ENCODE measurements at regions not wholly inside any gene's neighbourhood (a gene's known extent, or its start where the extent isn't known, plus 50 kb on each side); places are given as distances from the start of the nearest gene placed in this dataset.

GRCh38 chr10:114726820-114727271, 68.8 kb upstream of the ABLIM1 start:
- H3K27me3 ChIP-seq (ENCODE audit: insufficient read depth, low read length), result no peaks in the 10 kb centered on the region
- DNase-seq (ENCODE audit: low read depth, low spot score) (no peak), ATAC-seq (no peak)
- no peaks in the 10 kb centered on the region for H4K20me1 ChIP-seq (ENCODE audit: insufficient read depth)
- H3K27ac ChIP-seq (ENCODE audit: low read depth, low read length), result no peak overlapping the region
- no TSS peak for BruUV-seq (replicated peaks)
- CTCF ChIA-PET, result no interaction called here
- no peaks in the 10 kb centered on the region for H3K9me3 ChIP-seq (ENCODE audit: control insufficient read depth in 1 of 2, insufficient read depth in 1 of 2, low read depth in 1 of 2, low read length in 2 of 2)
- no peaks in the 10 kb centered on the region for H3K9me2 ChIP-seq (ENCODE audit: insufficient read depth)
- POLR2A ChIA-PET, result no interaction called here
- RAD21 ChIA-PET (ENCODE audit: low non-redundant PET in 1 of 2, low total read pairs in 2 of 2, uncharacterized antibody in 2 of 2, unreplicated experiment in 2 of 2), result no interaction called here
- H2AFZ ChIP-seq (ENCODE audit: low read depth, low read length, poor library complexity, severe bottlenecking), result no peak overlapping the region
- intact Hi-C loops (cut with micrococcal nuclease), result no loop called here
- no peak overlapping the region for H3K4me3 ChIP-seq (replicated peaks in 1 of 2; ENCODE audit: low read depth in 1 of 2, low read length in 2 of 2)
- no peaks in the 10 kb centered on the region for H3K36me3 ChIP-seq (ENCODE audit: control insufficient read depth in 1 of 2, insufficient read depth in 2 of 2, low read length in 2 of 2)
- no peak overlapping the region for H3K4me2 ChIP-seq (ENCODE audit: low read length)
- H3K9ac ChIP-seq (ENCODE audit: low read length), result no peak overlapping the region
- no peaks in the 10 kb centered on the region for H3K4me1 ChIP-seq (ENCODE audit: control insufficient read depth in 1 of 2, insufficient read depth in 2 of 2, low read length in 2 of 2)
- H3K79me2 ChIP-seq (ENCODE audit: insufficient read depth, low read length), result no peaks in the 10 kb centered on the region
- TF ChIP-seq CTCF (IDR thresholded peaks at IDR 0.05 in 2 of 3, conservative IDR thresholded peaks at IDR 0.05 in 1 of 3; ENCODE audit: borderline replicate concordance in 1 of 3, insufficient read depth in 1 of 3, low read depth in 2 of 3, low read length in 2 of 3), result no peak
- no peak for TF ChIP-seq YY1 (IDR thresholded peaks at IDR 0.05; ENCODE audit: extremely low read depth, insufficient replicate concordance, low read depth, low read length)
- 0 out of 2 replicates have a peak, but pooled peaks have one; percentile 4 for TF ChIP-seq RAD21 (IDR thresholded peaks at IDR 0.05; ENCODE audit: low read depth)
- no peak for TF ChIP-seq EZH2 (IDR thresholded peaks at IDR 0.05)

GRCh38 chr10:114728325-114728724, 70.2 kb upstream of the ABLIM1 start:
- DNase-seq (ENCODE audit: low read depth, low spot score), result no peak
- ATAC-seq, result no peak
- TF ChIP-seq SRF (IDR thresholded peaks at IDR 0.05; ENCODE audit: low read depth), result no peak
- TF ChIP-seq ELF1 (IDR thresholded peaks at IDR 0.05; ENCODE audit: borderline replicate concordance, low read depth), result no peak
- TF ChIP-seq CEBPB (IDR thresholded peaks at IDR 0.05; ENCODE audit: low read depth), result no peak
- no peak for TF ChIP-seq POLR2A (IDR thresholded peaks at IDR 0.05; ENCODE audit: borderline replicate concordance, extremely low read depth, insufficient read depth, insufficient read length)
- no peak for TF ChIP-seq YY1 (IDR thresholded peaks at IDR 0.05; ENCODE audit: extremely low read depth, insufficient replicate concordance, low read depth, low read length)
- Histone ChIP-seq H3K79me2 (ENCODE audit: insufficient read depth, low read length) (no peaks in the 10 kb centered on the region), H3K36me3 (ENCODE audit: control insufficient read depth in 1 of 2, insufficient read depth in 2 of 2, low read length in 2 of 2) (no peaks in the 10 kb centered on the region), H2AFZ (ENCODE audit: low read depth, low read length, poor library complexity, severe bottlenecking) (no peak overlapping the region), H4K20me1 (ENCODE audit: insufficient read depth) (no peaks in the 10 kb centered on the region), H3K27ac (ENCODE audit: low read depth, low read length) (no peak overlapping the region), H3K4me2 (ENCODE audit: low read length) (no peak overlapping the region), H3K9me2 (ENCODE audit: insufficient read depth) (no peaks in the 10 kb centered on the region), H3K4me3 (replicated peaks in 1 of 2; ENCODE audit: low read depth in 1 of 2, low read length in 2 of 2) (no peak overlapping the region), H3K4me1 (ENCODE audit: control insufficient read depth in 1 of 2, insufficient read depth in 2 of 2, low read length in 2 of 2) (no peaks in the 10 kb centered on the region), H3K9ac (ENCODE audit: low read length) (no peak overlapping the region), H3K9me3 (ENCODE audit: control insufficient read depth in 1 of 2, insufficient read depth in 1 of 2, low read depth in 1 of 2, low read length in 2 of 2) (no peaks in the 10 kb centered on the region), H3K27me3 (ENCODE audit: insufficient read depth, low read length) (no peaks in the 10 kb centered on the region)
- ChIA-PET RAD21 (ENCODE audit: low non-redundant PET in 1 of 2, low total read pairs in 2 of 2, uncharacterized antibody in 2 of 2, unreplicated experiment in 2 of 2) (no interaction called here), CTCF (interaction anchor here (1.4 kb wide), 1 partner anchor 58 kb away, joined by 3 read pairs; no protein-coding TSS in a partner anchor), POLR2A (no interaction called here)
- intact Hi-C loops (cut with micrococcal nuclease), result no loop called here
- BruUV-seq (replicated peaks), result no TSS peak
